K562 (cell line): ENCODE measurements at regions not wholly inside any gene's neighbourhood (a gene's known extent, or its start where the extent isn't known, plus 50 kb on each side); places are given as distances from the start of the nearest gene placed in this dataset.

Experiments used
- CEBPB ChIP-seq: fragments of 450-650 bp; IDR thresholded peaks from 2 replicates; pipeline ENCODE4 v1.6.1; 2016; ENCODE audit warnings: missing genetic modification characterization, missing compliant biosample characterization
- CEBPG ChIP-seq, 3 experiments: fragments of 200-800 bp in 1 of 3; sonication (Bioruptor generic) in 1 of 3; sonication (generic) in 1 of 3; formaldehyde crosslinking in 1 of 3; IDR thresholded peaks in 2 of 3; conservative IDR thresholded peaks in 1 of 3; 2 replicates each; pipeline versions ENCODE4 v1.6.1 to v1.8.0; 2016 to 2022; ENCODE audit warnings: missing compliant biosample characterization in 2 of 3, missing genetic modification characterization in 2 of 3, mild to moderate bottlenecking in 1 of 3, missing genetic modification reagents in 1 of 3
- DPF2 ChIP-seq: fragments of 450-650 bp; IDR thresholded peaks from 2 replicates; pipeline ENCODE4 v1.6.1; 2016
- ESRRA ChIP-seq: fragments of 450-650 bp; IDR thresholded peaks from 2 replicates; pipeline ENCODE4 v1.6.1; 2014; ENCODE audit warnings: low read depth, mild to moderate bottlenecking, moderate library complexity, borderline replicate concordance
- HBP1 ChIP-seq: fragments of 450-650 bp; formaldehyde crosslinking; IDR thresholded peaks from 2 replicates; pipeline ENCODE4 v1.4.0; 2022; ENCODE audit warnings: missing genetic modification characterization
- MCM2 ChIP-seq: fragments of 450-650 bp; IDR thresholded peaks from 2 replicates; pipeline ENCODE4 v1.6.1; 2017; ENCODE audit warnings: low read depth, mild to moderate bottlenecking
- POLR2AphosphoS2 ChIP-seq: IDR thresholded peaks from 2 replicates; pipeline ENCODE4 v1.6.1; 2012; ENCODE audit warnings: low read length, improper control_type of control experiment
- POLR2H ChIP-seq: IDR thresholded peaks from 2 replicates; pipeline ENCODE4 v1.6.1; 2016; ENCODE audit warnings: missing genetic modification characterization, low read depth, mild to moderate bottlenecking, control low read depth, missing compliant biosample characterization, moderate library complexity
- SP1 ChIP-seq: sonication (generic); formaldehyde crosslinking; IDR thresholded peaks from 2 replicates; pipeline ENCODE4 v1.8.1; 2022; ENCODE audit warnings: mild to moderate bottlenecking, missing genetic modification reagents
- SPI1 ChIP-seq: IDR thresholded peaks from 2 replicates; pipeline ENCODE4 v1.6.1; 2011; ENCODE audit warnings: low read depth, low read length, control low read depth, borderline replicate concordance
- THRB ChIP-seq: fragments of 450-650 bp; formaldehyde crosslinking; conservative IDR thresholded peaks from 2 replicates; pipeline ENCODE4 v1.4.0; 2022; ENCODE audit warnings: mild to moderate bottlenecking, missing genetic modification characterization
- TRIM24 ChIP-seq, 2 experiments: fragments of 450-650 bp; IDR thresholded peaks; 2 replicates each; pipeline ENCODE4 v1.6.1; 2016
- YBX1 ChIP-seq: fragments of 450-650 bp; IDR thresholded peaks from 2 replicates; pipeline ENCODE4 v1.7.1; 2016; ENCODE audit warnings: mild to moderate bottlenecking
- TF ChIP-seq, protein P1 (sequence below): fragments of 450-650 bp; IDR thresholded peaks from 2 replicates; pipeline ENCODE4 v1.6.1; 2016; ENCODE audit warnings: low read depth
- TF ChIP-seq, protein P2 (sequence below): fragments of 450-650 bp; formaldehyde crosslinking; IDR thresholded peaks from 2 replicates; pipeline ENCODE4 v1.4.0; 2020; ENCODE audit warnings: mild to moderate bottlenecking, moderate library complexity

- no peak for TF ChIP-seq HBP1 (CRISPR knock-in tag)
- TF ChIP-seq POLR2AphosphoS2: no peak
- no peak for TF ChIP-seq DPF2
- no peak for TF ChIP-seq THRB
- TF ChIP-seq MCM2: no peak
- TF ChIP-seq SP1: no peak
- TF ChIP-seq YBX1: no peak
- TF ChIP-seq, protein P1, sequence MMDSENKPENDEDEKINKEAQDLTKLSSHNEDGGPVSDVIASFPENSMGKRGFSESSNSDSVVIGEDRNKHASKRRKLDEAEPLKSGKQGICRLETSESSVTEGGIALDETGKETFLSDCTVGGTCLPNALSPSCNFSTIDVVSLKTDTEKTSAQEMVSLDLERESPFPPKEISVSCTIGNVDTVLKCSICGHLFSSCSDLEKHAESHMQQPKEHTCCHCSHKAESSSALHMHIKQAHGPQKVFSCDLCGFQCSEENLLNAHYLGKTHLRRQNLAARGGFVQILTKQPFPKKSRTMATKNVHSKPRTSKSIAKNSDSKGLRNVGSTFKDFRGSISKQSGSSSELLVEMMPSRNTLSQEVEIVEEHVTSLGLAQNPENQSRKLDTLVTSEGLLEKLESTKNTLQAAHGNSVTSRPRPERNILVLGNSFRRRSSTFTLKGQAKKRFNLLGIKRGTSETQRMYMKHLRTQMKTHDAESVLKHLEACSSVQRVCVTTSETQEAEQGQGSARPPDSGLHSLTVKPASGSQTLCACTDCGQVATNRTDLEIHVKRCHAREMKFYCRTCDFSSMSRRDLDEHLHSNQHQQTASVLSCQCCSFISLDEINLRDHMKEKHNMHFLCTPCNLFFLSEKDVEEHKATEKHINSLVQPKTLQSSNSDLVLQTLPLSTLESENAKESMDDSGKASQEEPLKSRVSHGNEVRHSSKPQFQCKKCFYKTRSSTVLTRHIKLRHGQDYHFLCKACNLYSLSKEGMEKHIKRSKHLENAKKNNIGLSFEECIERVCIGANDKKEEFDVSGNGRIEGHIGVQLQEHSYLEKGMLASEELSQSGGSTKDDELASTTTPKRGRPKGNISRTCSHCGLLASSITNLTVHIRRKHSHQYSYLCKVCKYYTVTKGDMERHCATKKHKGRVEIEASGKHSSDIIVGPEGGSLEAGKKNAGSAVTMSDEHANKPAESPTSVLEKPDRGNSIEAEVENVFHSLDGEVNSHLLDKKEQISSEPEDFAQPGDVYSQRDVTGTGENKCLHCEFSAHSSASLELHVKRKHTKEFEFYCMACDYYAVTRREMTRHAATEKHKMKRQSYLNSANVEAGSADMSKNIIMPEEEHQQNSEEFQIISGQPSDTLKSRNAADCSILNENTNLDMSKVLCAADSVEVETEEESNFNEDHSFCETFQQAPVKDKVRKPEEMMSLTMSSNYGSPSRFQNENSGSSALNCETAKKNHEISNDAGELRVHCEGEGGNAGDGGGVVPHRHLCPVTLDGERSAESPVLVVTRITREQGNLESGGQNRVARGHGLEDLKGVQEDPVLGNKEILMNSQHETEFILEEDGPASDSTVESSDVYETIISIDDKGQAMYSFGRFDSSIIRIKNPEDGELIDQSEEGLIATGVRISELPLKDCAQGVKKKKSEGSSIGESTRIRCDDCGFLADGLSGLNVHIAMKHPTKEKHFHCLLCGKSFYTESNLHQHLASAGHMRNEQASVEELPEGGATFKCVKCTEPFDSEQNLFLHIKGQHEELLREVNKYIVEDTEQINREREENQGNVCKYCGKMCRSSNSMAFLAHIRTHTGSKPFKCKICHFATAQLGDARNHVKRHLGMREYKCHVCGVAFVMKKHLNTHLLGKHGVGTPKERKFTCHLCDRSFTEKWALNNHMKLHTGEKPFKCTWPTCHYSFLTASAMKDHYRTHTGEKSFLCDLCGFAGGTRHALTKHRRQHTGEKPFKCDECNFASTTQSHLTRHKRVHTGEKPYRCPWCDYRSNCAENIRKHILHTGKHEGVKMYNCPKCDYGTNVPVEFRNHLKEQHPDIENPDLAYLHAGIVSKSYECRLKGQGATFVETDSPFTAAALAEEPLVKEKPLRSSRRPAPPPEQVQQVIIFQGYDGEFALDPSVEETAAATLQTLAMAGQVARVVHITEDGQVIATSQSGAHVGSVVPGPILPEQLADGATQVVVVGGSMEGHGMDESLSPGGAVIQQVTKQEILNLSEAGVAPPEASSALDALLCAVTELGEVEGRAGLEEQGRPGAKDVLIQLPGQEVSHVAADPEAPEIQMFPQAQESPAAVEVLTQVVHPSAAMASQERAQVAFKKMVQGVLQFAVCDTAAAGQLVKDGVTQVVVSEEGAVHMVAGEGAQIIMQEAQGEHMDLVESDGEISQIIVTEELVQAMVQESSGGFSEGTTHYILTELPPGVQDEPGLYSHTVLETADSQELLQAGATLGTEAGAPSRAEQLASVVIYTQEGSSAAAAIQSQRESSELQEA: no peak
- TF ChIP-seq CEBPG (CRISPR knock-in tag; IDR thresholded peaks at IDR 0.05): no peak
- peak; percentile 80 to 81 for TF ChIP-seq CEBPG (tag; conservative IDR thresholded peaks at IDR 0.05 in 1 of 2, IDR thresholded peaks at IDR 0.05 in 1 of 2)
- peak; percentile 29; the same call in 1 of the 2 replicates for TF ChIP-seq CEBPB (tag)
- no peak for TF ChIP-seq ESRRA
- TF ChIP-seq, protein P2, sequence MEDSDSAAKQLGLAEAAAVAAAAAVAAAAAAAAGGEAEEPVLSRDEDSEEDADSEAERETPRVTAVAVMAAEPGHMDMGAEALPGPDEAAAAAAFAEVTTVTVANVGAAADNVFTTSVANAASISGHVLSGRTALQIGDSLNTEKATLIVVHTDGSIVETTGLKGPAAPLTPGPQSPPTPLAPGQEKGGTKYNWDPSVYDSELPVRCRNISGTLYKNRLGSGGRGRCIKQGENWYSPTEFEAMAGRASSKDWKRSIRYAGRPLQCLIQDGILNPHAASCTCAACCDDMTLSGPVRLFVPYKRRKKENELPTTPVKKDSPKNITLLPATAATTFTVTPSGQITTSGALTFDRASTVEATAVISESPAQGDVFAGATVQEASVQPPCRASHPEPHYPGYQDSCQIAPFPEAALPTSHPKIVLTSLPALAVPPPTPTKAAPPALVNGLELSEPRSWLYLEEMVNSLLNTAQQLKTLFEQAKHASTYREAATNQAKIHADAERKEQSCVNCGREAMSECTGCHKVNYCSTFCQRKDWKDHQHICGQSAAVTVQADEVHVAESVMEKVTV: no peak
- TF ChIP-seq TRIM24 (IDR thresholded peaks at IDR 0.05): peak; percentile 65 to 70; a peak in 2 of 4 replicates
- 0 out of 2 replicates have a peak, but pooled peaks have one; percentile 5 for TF ChIP-seq SPI1
- TF ChIP-seq POLR2H (tag): peak; percentile 57
Observed at GRCh38 chr11:116104498-116105174, 600.4 kb upstream of the CADM1 start (continued).
